Liver (tissue), 8 donors: ENCODE measurements at regions not wholly inside any gene's neighbourhood (a gene's known extent, or its start where the extent isn't known, plus 50 kb on each side); places are given as distances from the start of the nearest gene placed in this dataset.

Source experiments
- DNase-seq: peaks from one replicate; pipeline ENCODE4 v3.0.0-alpha.2; 2017; ENCODE audit warnings: low spot score
- H3K27ac ChIP-seq, 2 donors: one replicate each; pipeline ENCODE4 v1.7.0; 2013; ENCODE audit warnings: inconsistent platforms in 2 of 2, low read length in 2 of 2, control low read depth in 1 of 2, low read depth in 1 of 2, mild to moderate bottlenecking in 1 of 2
- H3K27me3 ChIP-seq, 4 donors: one replicate each; pipeline versions ENCODE4 v1.6.1 to v1.7.0; 2013; ENCODE audit warnings: low read length in 3 of 4, inconsistent platforms in 1 of 4, mild to moderate bottlenecking in 1 of 4, moderate library complexity in 1 of 4; ENCODE audit not compliant: control insufficient read depth in 4 of 4, insufficient read depth in 4 of 4
- H3K36me3 ChIP-seq, 4 donors: one replicate each; pipeline versions ENCODE4 v1.6.1 to v1.7.0; 2013; ENCODE audit warnings: low read length in 3 of 4, mild to moderate bottlenecking in 3 of 4, low read depth in 1 of 4, moderate library complexity in 1 of 4; ENCODE audit not compliant: control insufficient read depth in 4 of 4, insufficient read depth in 3 of 4
- H3K4me1 ChIP-seq, 4 donors: one replicate each; pipeline versions ENCODE4 v1.6.1 to v1.7.0; 2013; ENCODE audit warnings: low read length in 3 of 4, mild to moderate bottlenecking in 3 of 4, moderate library complexity in 1 of 4; ENCODE audit not compliant: control insufficient read depth in 4 of 4, insufficient read depth in 4 of 4
- H3K4me3 ChIP-seq, 3 donors: one replicate each; pipeline versions ENCODE4 v1.6.1 to v1.7.0; 2013; ENCODE audit warnings: low read length in 3 of 3, control low read depth in 1 of 3, low read depth in 1 of 3, mild to moderate bottlenecking in 1 of 3
- H3K9ac ChIP-seq, 2 donors: one replicate each; pipeline ENCODE4 v1.7.0; 2013; ENCODE audit warnings: low read length in 2 of 2, mild to moderate bottlenecking in 2 of 2, moderate library complexity in 2 of 2, control low read depth in 1 of 2, low read depth in 1 of 2
- H3K9me3 ChIP-seq, 4 donors: one replicate each; pipeline versions ENCODE4 v1.6.1 to v1.7.0; 2013; ENCODE audit warnings: low read length in 3 of 4; ENCODE audit not compliant: control insufficient read depth in 4 of 4
- ATF3 ChIP-seq: IDR thresholded peaks from 2 replicates; pipeline ENCODE4 v1.6.1; 2016; ENCODE audit warnings: antibody characterized with exemption
- CTCF ChIP-seq: fragments of 150-350 bp; IDR thresholded peaks from 2 replicates; pipeline ENCODE4 v1.5.1; 2017; ENCODE audit warnings: improper control_type of control experiment, low read depth, low read length; ENCODE audit not compliant: missing input control
- EGR1 ChIP-seq, 2 donors: IDR thresholded peaks; 2 replicates each; pipeline ENCODE4 v1.6.1; 2016 to 2018; ENCODE audit warnings: antibody characterized with exemption in 2 of 2, low read depth in 2 of 2
- FOXA1 ChIP-seq: IDR thresholded peaks from 2 replicates; pipeline ENCODE4 v1.6.1; 2016; ENCODE audit warnings: antibody characterized with exemption
- FOXA2 ChIP-seq: IDR thresholded peaks from 2 replicates; pipeline ENCODE4 v1.6.1; 2016; ENCODE audit warnings: antibody characterized with exemption
- GABPA ChIP-seq, 2 donors: IDR thresholded peaks in 1 of 2; conservative IDR thresholded peaks in 1 of 2; 2 replicates each; pipeline ENCODE4 v1.6.1; 2016; ENCODE audit warnings: antibody characterized with exemption in 2 of 2, mild to moderate bottlenecking in 1 of 2, moderate library complexity in 1 of 2
- HNF4A ChIP-seq, 2 donors: conservative IDR thresholded peaks; 2 replicates each; pipeline ENCODE4 v1.6.1; 2016; ENCODE audit warnings: antibody characterized with exemption in 2 of 2, mild to moderate bottlenecking in 2 of 2
- HNF4G ChIP-seq: IDR thresholded peaks from 2 replicates; pipeline ENCODE4 v1.6.1; 2016; ENCODE audit warnings: antibody characterized with exemption
- JUND ChIP-seq, 2 donors: IDR thresholded peaks; 2 replicates each; pipeline ENCODE4 v1.6.1; 2016; ENCODE audit warnings: antibody characterized with exemption in 2 of 2
- MAX ChIP-seq: IDR thresholded peaks from 2 replicates; pipeline ENCODE4 v1.6.1; 2016; ENCODE audit warnings: antibody characterized with exemption
- NR2F2 ChIP-seq: IDR thresholded peaks from 2 replicates; pipeline ENCODE4 v1.6.1; 2016; ENCODE audit warnings: antibody characterized with exemption
- RAD21 ChIP-seq, 2 donors: IDR thresholded peaks; 2 replicates each; pipeline ENCODE4 v1.6.1; 2016; ENCODE audit warnings: antibody characterized with exemption in 2 of 2, mild to moderate bottlenecking in 2 of 2
- REST ChIP-seq: IDR thresholded peaks from 2 replicates; pipeline ENCODE4 v1.6.1; 2016; ENCODE audit warnings: antibody characterized with exemption, mild to moderate bottlenecking
- SP1 ChIP-seq: IDR thresholded peaks from 2 replicates; pipeline ENCODE4 v1.6.1; 2018; ENCODE audit warnings: antibody characterized with exemption, mild to moderate bottlenecking
- TAF1 ChIP-seq: conservative IDR thresholded peaks from 2 replicates; pipeline ENCODE4 v1.6.1; 2016; ENCODE audit warnings: antibody characterized with exemption, mild to moderate bottlenecking
- YY1 ChIP-seq: IDR thresholded peaks from 2 replicates; pipeline ENCODE4 v1.6.1; 2016; ENCODE audit warnings: antibody characterized with exemption, mild to moderate bottlenecking
- ZBTB33 ChIP-seq: IDR thresholded peaks from 2 replicates; pipeline ENCODE4 v1.6.1; 2016; ENCODE audit warnings: antibody characterized with exemption
- WGBS: extraction: QIAGEN DNeasy Blood & Tissue Kit; methylation state at CpG from one replicate; pipeline ENCODE4 v1.1.7; 2013; 5-methylcytosine and 5-hydroxymethylcytosine counted together
- donor health status: healthy.
- donor health status: healthy.
- donor health status: healthy.
- donor health status: healthy.
- donor health status: healthy.

- Histone ChIP-seq H3K4me3 (no peak overlapping the region), H3K27ac (no peak overlapping the region), H3K27me3 (peaks cover 0 to 3% (median 0%) of the 10 kb centered on the region in 4 donors), H3K9ac (no peak overlapping the region), H3K36me3 (no peaks in the 10 kb centered on the region), H3K4me1 (no peaks in the 10 kb centered on the region), H3K9me3 (no peaks in the 10 kb centered on the region)
- DNase-seq = no peak
- no peak for TF ChIP-seq FOXA1
- TF ChIP-seq ZBTB33 = no peak
- no peak for TF ChIP-seq TAF1
- no peak for TF ChIP-seq HNF4G
- TF ChIP-seq SP1 = no peak
- no peak for TF ChIP-seq REST
- TF ChIP-seq NR2F2 = no peak
- TF ChIP-seq FOXA2 = no peak
- TF ChIP-seq CTCF = no peak
- no peak for TF ChIP-seq RAD21 (IDR thresholded peaks at IDR 0.05)
- no peak for TF ChIP-seq YY1
- TF ChIP-seq JUND (IDR thresholded peaks at IDR 0.05) = no peak
- no peak for TF ChIP-seq MAX
- TF ChIP-seq ATF3 = no peak
- no peak for TF ChIP-seq GABPA (IDR thresholded peaks at IDR 0.05 in 1 of 2, conservative IDR thresholded peaks at IDR 0.05 in 1 of 2)
- no peak for TF ChIP-seq EGR1 (IDR thresholded peaks at IDR 0.05; ENCODE audit: low read depth in 2 of 2)
- no peak for TF ChIP-seq HNF4A (conservative IDR thresholded peaks at IDR 0.05)
Measured at GRCh38 chr11:22477312-22477711, 139.1 kb downstream of the SLC17A6 start.

GRCh38 chr11:22476589-22476988 is 138.4 kb downstream of the SLC17A6 start:
- H3K4me3 ChIP-seq = no peak overlapping the region
- no peaks in the 10 kb centered on the region for H3K4me1 ChIP-seq
- 67% methylated on average over 3 of the region's 3 CpGs for WGBS
- H3K9me3 ChIP-seq = no peaks in the 10 kb centered on the region
- H3K36me3 ChIP-seq = no peaks in the 10 kb centered on the region
- no peak overlapping the region for H3K27ac ChIP-seq
- DNase-seq = no peak
- H3K27me3 ChIP-seq = peaks cover 0 to 3% (median 0%) of the 10 kb centered on the region in 4 donors
- H3K9ac ChIP-seq = no peak overlapping the region
- TF ChIP-seq NR2F2 (no peak), TAF1 (no peak), ZBTB33 (no peak), FOXA1 (no peak), HNF4A (conservative IDR thresholded peaks at IDR 0.05) (no peak), CTCF (no peak)
